ENCODE measurements at regions not wholly inside any gene's neighbourhood (a gene's known extent, or its start where the extent isn't known, plus 50 kb on each side); places are given as distances from the start of the nearest gene placed in this dataset.

DNA sequence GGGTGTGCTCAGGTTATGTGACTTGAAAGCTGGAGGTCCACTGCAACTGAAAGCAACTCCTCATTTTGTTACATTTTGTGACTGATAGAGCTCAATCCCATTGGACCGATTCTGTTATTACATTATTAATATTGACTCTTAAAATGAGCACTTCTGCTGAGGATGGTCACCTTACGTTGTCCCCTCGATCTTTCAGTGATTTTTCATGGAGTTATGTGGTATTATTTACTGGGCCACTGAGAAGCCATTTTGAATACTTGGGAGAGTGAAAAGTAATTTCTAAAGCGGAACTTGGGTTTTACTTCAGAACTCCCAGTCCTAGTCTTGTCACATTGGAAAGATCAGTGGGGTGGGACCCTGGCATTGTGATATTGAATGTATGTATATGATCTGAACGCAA lies 96.3 kb upstream of the FAM180A start:
- Histone ChIP-seq H3K4me1 (ENCODE audit: insufficient read depth) (no peaks in the 10 kb centered on the region), H3K4me3 (no peak overlapping the region), H3K27me3 (no peaks in the 10 kb centered on the region), H3K27ac (no peak overlapping the region), H3K36me3 (no peaks in the 10 kb centered on the region), H3K9me3 (no peaks in the 10 kb centered on the region)
- DNase-seq: no peak
- TF ChIP-seq EP300 (IDR thresholded peaks at IDR 0.05): no peak
- intact Hi-C loops (cut with DNase I): no loop called here
- 92 to 95% (median 94%) methylated on average over 5 of the region's 5 CpGs for WGBS, 3 donors

DNA sequence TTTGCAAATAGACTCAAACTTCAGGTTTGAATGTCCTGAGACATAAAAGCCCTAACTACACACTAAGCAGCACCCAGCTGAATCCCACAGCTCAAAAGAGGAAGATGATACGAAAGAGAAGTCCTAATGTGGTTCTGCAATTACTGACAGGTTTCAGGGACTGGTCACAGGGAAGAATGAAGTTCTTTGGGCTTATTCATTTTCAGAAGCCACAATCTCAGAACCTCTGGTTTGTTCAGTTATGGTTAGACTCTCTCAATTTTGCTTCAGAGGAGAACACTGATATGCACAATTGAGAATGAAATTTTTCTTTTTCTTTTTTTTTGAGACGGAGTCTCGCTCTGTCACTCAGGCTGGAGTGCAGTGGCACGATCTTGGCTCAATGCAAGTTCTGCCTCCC lies 94.6 kb upstream of the FAM180A start:
- Histone ChIP-seq H3K36me3 (no peaks in the 10 kb centered on the region), H3K27me3 (no peaks in the 10 kb centered on the region), H3K4me1 (ENCODE audit: insufficient read depth) (no peaks in the 10 kb centered on the region), H3K27ac (no peak overlapping the region), H3K4me3 (no peak overlapping the region), H3K9me3 (no peaks in the 10 kb centered on the region)
- intact Hi-C loops (cut with DNase I): no loop called here
- TF ChIP-seq EP300 (IDR thresholded peaks at IDR 0.05): no peak
- no peak for TF ChIP-seq POLR2A (IDR thresholded peaks at IDR 0.05)
- TF ChIP-seq, protein P1, sequence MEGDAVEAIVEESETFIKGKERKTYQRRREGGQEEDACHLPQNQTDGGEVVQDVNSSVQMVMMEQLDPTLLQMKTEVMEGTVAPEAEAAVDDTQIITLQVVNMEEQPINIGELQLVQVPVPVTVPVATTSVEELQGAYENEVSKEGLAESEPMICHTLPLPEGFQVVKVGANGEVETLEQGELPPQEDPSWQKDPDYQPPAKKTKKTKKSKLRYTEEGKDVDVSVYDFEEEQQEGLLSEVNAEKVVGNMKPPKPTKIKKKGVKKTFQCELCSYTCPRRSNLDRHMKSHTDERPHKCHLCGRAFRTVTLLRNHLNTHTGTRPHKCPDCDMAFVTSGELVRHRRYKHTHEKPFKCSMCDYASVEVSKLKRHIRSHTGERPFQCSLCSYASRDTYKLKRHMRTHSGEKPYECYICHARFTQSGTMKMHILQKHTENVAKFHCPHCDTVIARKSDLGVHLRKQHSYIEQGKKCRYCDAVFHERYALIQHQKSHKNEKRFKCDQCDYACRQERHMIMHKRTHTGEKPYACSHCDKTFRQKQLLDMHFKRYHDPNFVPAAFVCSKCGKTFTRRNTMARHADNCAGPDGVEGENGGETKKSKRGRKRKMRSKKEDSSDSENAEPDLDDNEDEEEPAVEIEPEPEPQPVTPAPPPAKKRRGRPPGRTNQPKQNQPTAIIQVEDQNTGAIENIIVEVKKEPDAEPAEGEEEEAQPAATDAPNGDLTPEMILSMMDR (IDR thresholded peaks at IDR 0.05): no peak
- no peak for DNase-seq
- WGBS, 3 donors: 88 to 91% (median 91%) methylated on average over 4 of the region's 4 CpGs

DNA sequence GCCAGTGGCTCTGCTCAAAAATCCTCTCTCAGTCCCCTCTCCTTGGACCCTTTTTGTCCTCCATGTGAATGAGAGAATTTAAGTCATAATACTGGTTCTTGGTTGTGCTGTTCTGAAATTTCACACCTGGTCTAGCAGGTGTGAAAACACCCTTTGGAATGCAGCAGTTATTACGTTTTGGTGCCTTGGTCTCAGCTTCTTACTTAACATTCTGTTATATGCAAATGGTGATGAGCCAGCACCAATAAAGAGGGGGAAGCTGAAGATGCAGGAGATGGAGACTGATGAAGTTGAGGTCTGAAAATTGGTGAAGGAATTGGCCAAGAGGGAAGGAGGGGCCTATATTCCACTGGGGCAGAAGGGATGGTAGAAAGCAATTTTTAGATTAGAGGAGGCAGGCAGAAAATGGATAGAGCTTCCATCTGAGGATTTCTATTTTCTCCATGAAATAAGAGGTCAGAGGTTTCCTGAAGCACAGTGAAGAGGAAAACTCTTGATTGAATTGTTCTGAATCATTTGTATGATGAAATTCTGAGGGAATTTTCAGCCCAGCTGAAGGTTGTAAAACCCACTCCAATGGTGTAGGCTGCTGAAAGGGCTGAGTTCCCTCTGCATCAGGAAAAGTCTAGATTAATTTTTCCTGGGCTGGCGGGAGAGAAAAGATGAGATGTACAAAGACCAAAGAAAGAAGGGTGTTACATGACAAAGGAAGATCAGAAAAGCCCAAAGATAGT lies 94.0 kb upstream of the FAM180A start:
- Histone ChIP-seq H3K4me1 (ENCODE audit: insufficient read depth) (no peaks in the 10 kb centered on the region), H3K27me3 (no peaks in the 10 kb centered on the region), H3K4me3 (no peak overlapping the region), H3K27ac (no peak overlapping the region), H3K9me3 (no peaks in the 10 kb centered on the region), H3K36me3 (no peaks in the 10 kb centered on the region)
- intact Hi-C loops (cut with DNase I): no loop called here
- no peak for DNase-seq
- 75 to 82% (median 82%) methylated on average over 2 of the region's 2 CpGs for WGBS, 3 donors
- TF ChIP-seq, protein P1 (IDR thresholded peaks at IDR 0.05): no peak
- TF ChIP-seq EP300 (IDR thresholded peaks at IDR 0.05) (no peak), POLR2A (IDR thresholded peaks at IDR 0.05) (no peak)

DNA sequence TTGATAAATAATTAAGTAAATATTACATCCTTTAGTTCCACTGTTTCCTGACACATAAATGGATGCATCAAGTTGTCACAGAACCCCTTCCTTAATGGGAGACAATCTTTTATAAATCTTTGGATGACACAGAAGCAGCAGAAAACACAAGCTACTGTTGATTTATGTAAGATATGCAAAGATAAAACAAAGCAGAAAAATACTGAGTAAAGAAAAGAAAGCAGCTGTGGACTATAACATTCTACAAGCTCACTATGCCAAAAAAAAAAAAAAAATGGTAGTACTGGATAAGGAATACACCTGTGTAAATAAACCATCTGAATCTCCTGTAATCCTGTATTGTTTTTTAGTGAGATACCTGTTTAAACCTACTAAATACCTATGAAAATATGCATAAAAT lies 92.0 kb upstream of the FAM180A start:
- Histone ChIP-seq H3K27me3 (no peaks in the 10 kb centered on the region), H3K4me3 (no peak overlapping the region), H3K27ac (no peak overlapping the region), H3K4me1 (ENCODE audit: insufficient read depth) (no peaks in the 10 kb centered on the region), H3K36me3 (no peaks in the 10 kb centered on the region), H3K9me3 (no peaks in the 10 kb centered on the region)
- intact Hi-C loops (cut with DNase I): no loop called here
- TF ChIP-seq EP300 (IDR thresholded peaks at IDR 0.05): no peak
- TF ChIP-seq, protein P1 (IDR thresholded peaks at IDR 0.05): no peak
- TF ChIP-seq POLR2A (IDR thresholded peaks at IDR 0.05): no peak
- DNase-seq: no peak

DNA sequence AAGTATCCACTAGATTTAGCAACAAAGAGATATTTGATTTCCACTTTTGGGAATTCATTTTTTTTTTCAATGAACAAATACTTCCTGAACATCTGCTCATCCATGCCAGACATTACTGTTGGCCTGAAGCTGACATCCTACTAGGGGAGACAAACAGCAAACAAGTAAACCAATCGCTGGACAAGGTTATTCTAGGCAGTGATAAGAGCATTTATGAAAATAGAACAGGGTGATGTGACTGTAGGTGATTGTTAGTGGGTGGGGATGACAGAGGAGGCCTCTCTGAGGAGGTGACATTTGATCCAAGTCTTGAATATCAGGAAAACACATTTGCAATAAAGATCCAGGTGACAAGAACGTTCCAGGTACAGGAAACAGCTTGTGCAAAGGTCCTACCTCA lies 89.1 kb upstream of the FAM180A start:
- no peaks in the 10 kb centered on the region for H3K27me3 ChIP-seq
- no peaks in the 10 kb centered on the region for H3K36me3 ChIP-seq
- no peaks in the 10 kb centered on the region for H3K4me1 ChIP-seq (ENCODE audit: insufficient read depth)
- no peak overlapping the region for H3K27ac ChIP-seq
- H3K9me3 ChIP-seq: no peaks in the 10 kb centered on the region
- 56 to 71% (median 61%) methylated on average over 2 of the region's 2 CpGs for WGBS, 3 donors
- TF ChIP-seq EP300 (IDR thresholded peaks at IDR 0.05): no peak
- TF ChIP-seq POLR2A (IDR thresholded peaks at IDR 0.05): no peak
- TF ChIP-seq, protein P1 (IDR thresholded peaks at IDR 0.05): no peak
- no peak overlapping the region for H3K4me3 ChIP-seq
- intact Hi-C loops (cut with DNase I): no loop called here
- DNase-seq: no peak
